MG63 (cell line): ENCODE measurements at regions not wholly inside any gene's neighbourhood (a gene's known extent, or its start where the extent isn't known, plus 50 kb on each side); places are given as distances from the start of the nearest gene placed in this dataset.
"Not testable (repeated sequence)": the region's sequence is repeated elsewhere in the genome, so short reads cannot be mapped to it uniquely, and the experiment has no call there.

Experiments
- DNase-seq: peaks from one replicate; pipeline ENCODE4 v3.0.0-alpha.2; 2020
- H3K27me3 ChIP-seq: fragments of 250-450 bp; sonication (Bioruptor Pico); 2 replicates; pipeline ENCODE4 v1.5.1; 2020; ENCODE audit warnings: mild to moderate bottlenecking, moderate library complexity
- H3K36me3 ChIP-seq: fragments of 250-450 bp; sonication (Bioruptor Pico); 2 replicates; pipeline ENCODE4 v1.5.1; 2020; ENCODE audit warnings: mild to moderate bottlenecking, moderate library complexity
- H3K4me3 ChIP-seq: fragments of 250-450 bp; sonication (Bioruptor Pico); 2 replicates; pipeline ENCODE4 v1.5.1; 2020; ENCODE audit warnings: mild to moderate bottlenecking, moderate library complexity
- H3K9me3 ChIP-seq: fragments of 250-450 bp; sonication (Bioruptor Pico); 2 replicates; pipeline ENCODE4 v1.5.1; 2020; ENCODE audit warnings: mild to moderate bottlenecking, moderate library complexity

DNA sequence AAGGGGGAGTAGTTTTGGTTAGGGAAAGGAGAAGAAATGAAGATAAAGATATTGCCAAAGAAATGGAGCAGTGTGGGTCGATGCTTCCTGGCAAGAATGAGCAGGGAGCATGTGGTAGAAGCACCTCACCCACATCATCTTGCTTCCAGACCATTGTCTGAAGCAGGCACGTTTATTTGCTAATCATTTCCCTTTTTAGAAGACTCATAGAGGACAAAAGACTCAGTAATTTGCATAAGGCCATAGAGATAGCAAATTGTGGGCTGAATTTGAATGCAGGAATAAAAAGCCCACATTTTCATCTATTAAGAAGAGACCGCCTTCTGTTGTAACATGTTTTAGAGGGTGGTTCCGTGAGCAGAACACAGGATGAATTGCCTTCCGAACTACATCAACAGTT, 275.2 kb upstream of the FAT4 start:
- Histone ChIP-seq H3K27me3 (no peaks in the 10 kb centered on the region), H3K4me3 (no peak overlapping the region), H3K9me3 (no peaks in the 10 kb centered on the region), H3K36me3 (no peaks in the 10 kb centered on the region)
- DNase-seq, result no peak

DNA sequence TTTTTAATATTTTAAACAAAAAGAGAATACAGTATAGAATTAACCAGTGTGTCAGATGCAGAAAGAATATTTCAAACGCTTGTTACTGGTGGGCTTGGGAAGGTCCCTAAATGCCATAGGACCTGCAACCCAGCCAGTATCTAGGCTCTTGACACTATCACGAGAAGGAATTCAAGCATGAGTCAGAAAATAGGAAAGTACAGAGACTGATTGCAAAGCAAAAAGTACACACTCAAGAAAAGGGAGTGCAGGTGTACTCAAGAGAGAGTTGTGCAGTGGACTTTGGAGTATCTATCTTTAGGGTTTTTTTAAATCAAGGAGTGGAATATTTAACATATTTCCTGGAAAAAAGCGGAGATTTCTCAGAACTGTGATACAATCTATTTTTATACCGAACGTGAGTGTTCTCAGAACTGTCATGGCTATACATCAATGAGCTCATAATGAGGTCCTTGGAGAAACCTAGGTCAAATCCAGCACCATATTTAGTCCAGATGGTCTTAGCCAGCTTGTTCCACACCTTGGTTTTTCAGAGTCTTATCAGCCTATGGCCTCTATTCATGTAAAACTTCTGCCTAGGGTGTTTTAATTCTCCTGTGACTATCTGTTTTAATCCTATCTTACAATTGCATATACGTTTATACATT, 291.8 kb upstream of the FAT4 start:
- peaks cover 2% of the 10 kb centered on the region; the same call in 1 of the 2 replicates for H3K9me3 ChIP-seq
- no peak for DNase-seq
- no peaks in the 10 kb centered on the region for H3K36me3 ChIP-seq
- no peak overlapping the region for H3K4me3 ChIP-seq
- no peaks in the 10 kb centered on the region for H3K27me3 ChIP-seq

DNA sequence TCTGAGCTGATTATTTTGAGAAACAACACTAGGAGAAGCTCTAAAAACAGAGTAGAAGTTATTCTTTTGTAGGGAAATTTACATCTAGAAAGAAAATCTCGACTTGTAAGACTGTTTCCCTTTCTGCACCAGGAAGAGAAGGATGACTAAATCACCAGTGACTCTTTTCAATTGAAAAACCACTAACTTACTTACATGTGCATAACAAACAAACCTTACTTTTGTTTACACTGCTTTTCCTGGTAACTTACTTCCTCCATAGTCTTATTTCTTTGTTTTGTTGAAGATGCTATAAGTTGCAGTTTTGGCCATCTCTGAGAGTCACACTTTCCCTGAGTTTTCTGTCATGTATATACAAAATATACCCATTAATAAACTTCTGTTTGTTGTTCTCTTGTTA, 293.6 kb upstream of the FAT4 start:
- H3K36me3 ChIP-seq, result no peaks in the 10 kb centered on the region
- no peak overlapping the region for H3K4me3 ChIP-seq
- no peaks in the 10 kb centered on the region for H3K27me3 ChIP-seq
- H3K9me3 ChIP-seq, result peaks cover 2% of the 10 kb centered on the region; the same call in 1 of the 2 replicates
- DNase-seq, result no peak

DNA sequence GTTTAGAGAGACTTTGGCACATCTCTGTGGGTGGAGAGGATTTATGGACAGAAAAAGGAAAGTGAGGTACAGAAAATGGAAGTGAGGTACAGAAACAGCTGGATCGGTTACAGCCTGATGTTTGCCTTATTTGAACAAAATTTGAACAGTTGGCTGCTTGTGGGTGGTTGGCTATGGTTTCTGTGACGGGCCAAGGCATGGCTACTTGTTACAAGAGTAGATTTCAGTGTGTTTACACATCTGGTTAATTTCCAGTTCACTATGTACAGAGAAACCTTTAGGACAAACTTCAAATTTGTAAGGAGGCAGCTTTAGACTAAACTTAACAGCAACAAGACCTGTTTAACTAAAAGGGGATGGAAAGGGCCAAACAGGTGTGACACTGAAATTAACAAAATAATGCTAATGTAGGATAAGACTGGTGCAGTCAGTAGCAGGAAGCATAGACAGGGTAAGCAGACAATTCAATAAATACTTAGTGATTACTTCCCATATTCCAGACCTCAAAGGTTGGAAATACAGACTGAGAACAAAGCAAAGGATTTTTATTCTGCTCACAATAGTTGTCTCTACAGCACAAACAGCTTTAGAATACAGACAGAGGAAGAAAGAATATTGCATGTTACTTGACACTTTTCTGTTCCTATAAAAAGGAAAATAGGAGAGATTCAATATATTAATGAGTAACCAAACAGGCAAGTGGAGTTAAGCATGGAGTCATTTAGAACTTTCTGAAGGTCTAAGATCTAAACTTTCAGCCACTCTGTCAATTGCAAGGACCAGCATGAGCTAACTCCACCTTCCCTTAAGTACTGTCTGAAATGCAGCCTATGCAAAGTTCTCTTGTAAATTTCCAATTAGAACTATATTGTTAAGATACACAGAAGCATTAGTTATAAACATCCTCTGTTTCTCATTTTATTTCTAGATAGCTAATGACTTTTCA, 294.4 kb upstream of the FAT4 start:
- Histone ChIP-seq H3K27me3 (no peaks in the 10 kb centered on the region), H3K4me3 (no peak overlapping the region), H3K9me3 (peaks cover 2% of the 10 kb centered on the region; the same call in 1 of the 2 replicates), H3K36me3 (no peaks in the 10 kb centered on the region)
- DNase-seq, result no peak

DNA sequence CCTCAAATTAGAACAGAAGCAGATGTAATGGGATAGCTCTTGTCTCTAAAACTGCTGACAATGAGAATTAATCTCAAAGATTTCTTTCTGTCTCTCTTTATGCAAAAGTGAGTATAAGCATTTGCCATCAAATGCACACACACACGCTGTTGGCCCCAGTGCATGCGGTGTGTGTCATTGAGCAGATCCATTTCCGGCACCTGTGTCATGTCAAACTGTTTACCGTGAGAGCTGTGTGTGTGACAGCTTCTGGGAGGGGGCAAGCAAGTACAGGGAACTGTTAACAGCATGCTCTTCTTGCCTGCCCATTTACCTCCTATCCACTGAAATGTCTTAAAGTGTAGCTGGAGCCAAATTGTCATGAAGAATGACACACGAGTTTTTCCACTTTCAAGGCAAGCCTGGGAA, 297.9 kb upstream of the FAT4 start:
- DNase-seq, result no peak
- Histone ChIP-seq H3K4me3 (no peak overlapping the region), H3K27me3 (no peaks in the 10 kb centered on the region), H3K9me3 (peaks cover 2% of the 10 kb centered on the region; the same call in 1 of the 2 replicates), H3K36me3 (no peaks in the 10 kb centered on the region)

DNA sequence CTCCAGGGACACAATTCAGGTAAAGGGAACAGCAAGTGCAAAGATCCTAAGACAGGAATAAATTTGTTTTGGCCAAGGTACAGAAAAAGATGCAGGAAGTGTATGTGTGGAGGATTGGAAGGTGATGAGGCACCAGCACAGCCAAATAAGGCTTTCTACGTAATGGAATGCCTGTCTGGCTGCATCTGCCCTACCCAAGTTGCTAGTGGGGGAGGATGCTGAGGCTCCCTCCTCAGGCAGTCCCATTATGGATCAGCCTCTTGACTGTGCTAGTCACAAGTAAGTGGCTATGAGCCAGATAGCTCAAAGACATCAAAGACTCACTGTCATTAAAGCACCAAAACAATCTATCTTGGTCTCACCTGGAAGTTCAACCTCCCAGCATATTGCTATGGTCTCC, 300.9 kb upstream of the FAT4 start:
- Histone ChIP-seq H3K9me3 (no peaks in the 10 kb centered on the region), H3K4me3 (no peak overlapping the region), H3K36me3 (no peaks in the 10 kb centered on the region), H3K27me3 (no peaks in the 10 kb centered on the region)
- DNase-seq, result no peak

GRCh38 chr4:125011646-125012045, 299.1 kb upstream of the ANKRD50 start:
- no peak for DNase-seq
- Histone ChIP-seq H3K9me3 (peaks cover 5% of the 10 kb centered on the region), H3K27me3 (no peaks in the 10 kb centered on the region)

DNA sequence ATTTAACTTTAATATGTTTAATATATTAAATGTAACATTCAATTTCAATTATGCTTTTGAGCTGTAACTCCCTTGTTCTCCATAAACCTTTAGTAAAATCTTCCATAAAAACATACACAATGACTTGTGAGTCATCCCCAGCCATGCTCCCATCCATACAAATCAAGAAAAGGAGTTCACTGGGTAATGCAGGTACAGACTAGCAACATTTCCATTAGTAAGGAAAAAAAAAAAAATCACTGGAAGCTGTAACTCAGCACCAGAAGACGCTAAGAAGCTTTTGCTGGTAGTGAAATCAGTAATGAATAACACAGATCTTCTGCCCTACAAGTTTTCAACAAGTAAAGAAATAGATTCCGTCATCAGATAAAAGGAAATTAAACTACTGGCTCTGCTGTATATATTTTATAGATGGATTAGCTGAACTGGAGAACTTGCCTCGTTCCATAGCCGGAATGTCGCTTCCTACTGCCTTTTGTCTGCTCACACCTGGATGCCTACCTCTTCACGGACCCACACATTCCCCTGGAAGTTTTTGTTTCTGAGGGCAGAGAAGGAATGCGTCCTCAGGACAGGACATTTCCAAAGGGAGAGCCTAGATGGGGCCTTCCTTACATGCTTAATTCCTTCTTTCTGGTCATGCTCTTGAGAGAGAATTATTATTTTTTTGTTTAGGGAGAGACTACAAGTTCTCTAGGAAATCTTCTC, 298.4 kb upstream of the ANKRD50 start:
- no peaks in the 10 kb centered on the region for H3K27me3 ChIP-seq
- H3K36me3 ChIP-seq, result no peaks in the 10 kb centered on the region
- DNase-seq, result no peak
- H3K4me3 ChIP-seq, result no peak overlapping the region
- peaks cover 9% of the 10 kb centered on the region for H3K9me3 ChIP-seq

More at GRCh38 chr4:125011646-125012045, 299.1 kb upstream of the ANKRD50 start:
- Histone ChIP-seq H3K36me3 (no peaks in the 10 kb centered on the region), H3K4me3 (no peak overlapping the region)

DNA sequence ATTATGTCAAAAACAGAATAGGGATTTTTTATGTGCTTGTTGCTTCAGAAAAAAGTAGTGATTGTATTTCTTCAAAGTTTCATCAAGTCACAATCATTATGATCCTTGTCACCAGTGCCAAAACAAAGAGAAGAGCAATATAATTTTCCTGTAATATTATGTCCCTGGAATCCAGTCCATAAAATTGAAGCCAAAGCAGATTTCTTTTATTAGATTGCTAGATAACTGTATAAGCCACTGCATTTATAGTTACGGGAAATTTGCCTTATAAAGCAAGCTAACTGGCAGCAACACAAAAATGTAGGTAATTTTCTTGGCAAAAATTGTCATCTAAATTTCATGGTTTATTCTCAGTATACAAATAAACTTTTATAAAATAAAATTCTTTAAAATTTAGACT, 296.1 kb upstream of the ANKRD50 start:
- DNase-seq, result no peak
- H3K36me3 ChIP-seq, result no peaks in the 10 kb centered on the region
- no peak overlapping the region for H3K4me3 ChIP-seq
- no peaks in the 10 kb centered on the region for H3K27me3 ChIP-seq
- H3K9me3 ChIP-seq, result peaks cover 9% of the 10 kb centered on the region

DNA sequence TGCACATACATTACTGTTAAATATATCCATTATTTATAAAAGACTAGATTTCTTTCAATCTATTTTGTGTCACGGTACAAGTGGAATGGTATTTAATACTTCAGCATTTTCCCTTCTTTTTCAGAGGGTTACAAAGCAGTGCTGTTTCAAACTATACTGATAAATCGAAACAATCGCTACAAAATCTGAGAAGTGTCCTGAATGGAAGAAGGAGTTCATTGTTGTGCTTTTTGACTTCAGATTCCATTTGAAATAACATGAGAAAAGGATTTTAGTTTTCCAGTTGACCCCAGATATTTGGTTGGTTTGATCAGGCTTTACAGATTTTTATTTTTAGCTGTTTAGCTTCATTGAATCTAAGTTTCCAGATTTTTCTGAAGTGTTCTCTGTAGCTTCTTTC, 292.1 kb upstream of the ANKRD50 start:
- Histone ChIP-seq H3K9me3 (peaks cover 9% of the 10 kb centered on the region), H3K27me3 (no peaks in the 10 kb centered on the region), H3K4me3 (no peak overlapping the region), H3K36me3 (no peaks in the 10 kb centered on the region)
- no peak for DNase-seq

- H3K4me3 ChIP-seq, result no peak overlapping the region
- H3K9me3 ChIP-seq, result peaks cover 9% of the 10 kb centered on the region
- H3K36me3 ChIP-seq, result no peaks in the 10 kb centered on the region
- DNase-seq, result no peak
- H3K27me3 ChIP-seq, result no peaks in the 10 kb centered on the region
Measured at GRCh38 chr4:125003840-125004239, 291.3 kb upstream of the ANKRD50 start.

GRCh38 chr4:124997991-124998390, 285.5 kb upstream of the ANKRD50 start:
- H3K36me3 ChIP-seq, result no peaks in the 10 kb centered on the region
- no peak for DNase-seq
- H3K9me3 ChIP-seq, result no peaks in the 10 kb centered on the region
- no peak overlapping the region for H3K4me3 ChIP-seq
- H3K27me3 ChIP-seq, result no peaks in the 10 kb centered on the region

GRCh38 chr4:124997124-124997523, 284.6 kb upstream of the ANKRD50 start:
- DNase-seq, result no peak
- Histone ChIP-seq H3K9me3 (no peaks in the 10 kb centered on the region), H3K4me3 (no peak overlapping the region), H3K27me3 (no peaks in the 10 kb centered on the region), H3K36me3 (no peaks in the 10 kb centered on the region)

DNA sequence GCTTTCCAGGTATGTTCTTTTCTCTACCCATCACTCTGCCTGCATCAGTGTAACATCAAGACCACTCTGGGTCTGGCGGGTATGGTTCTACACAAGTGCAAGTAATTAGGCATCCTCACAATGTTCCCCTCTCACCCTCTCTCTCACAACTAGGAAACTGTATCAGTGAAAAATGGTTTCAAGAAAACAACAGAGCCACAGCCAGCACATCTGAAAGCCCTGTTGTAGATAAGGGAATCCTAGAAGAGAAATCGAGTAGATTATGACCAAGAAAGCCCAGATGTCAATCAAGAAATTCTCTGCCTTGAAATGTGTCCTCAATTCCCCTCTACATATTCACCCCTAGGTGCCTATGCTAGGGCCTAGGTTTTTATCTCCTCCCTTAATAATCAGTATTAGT, 281.3 kb upstream of the ANKRD50 start:
- Histone ChIP-seq H3K36me3 (no peaks in the 10 kb centered on the region), H3K4me3 (no peak overlapping the region), H3K9me3 (no peaks in the 10 kb centered on the region), H3K27me3 (no peaks in the 10 kb centered on the region)
- DNase-seq, result no peak

- DNase-seq, result no peak
- Histone ChIP-seq H3K36me3 (no peaks in the 10 kb centered on the region), H3K4me3 (no peak overlapping the region), H3K9me3 (no peaks in the 10 kb centered on the region), H3K27me3 (no peaks in the 10 kb centered on the region)
Measured at GRCh38 chr4:124990398-124990797, 277.9 kb upstream of the ANKRD50 start.

DNA sequence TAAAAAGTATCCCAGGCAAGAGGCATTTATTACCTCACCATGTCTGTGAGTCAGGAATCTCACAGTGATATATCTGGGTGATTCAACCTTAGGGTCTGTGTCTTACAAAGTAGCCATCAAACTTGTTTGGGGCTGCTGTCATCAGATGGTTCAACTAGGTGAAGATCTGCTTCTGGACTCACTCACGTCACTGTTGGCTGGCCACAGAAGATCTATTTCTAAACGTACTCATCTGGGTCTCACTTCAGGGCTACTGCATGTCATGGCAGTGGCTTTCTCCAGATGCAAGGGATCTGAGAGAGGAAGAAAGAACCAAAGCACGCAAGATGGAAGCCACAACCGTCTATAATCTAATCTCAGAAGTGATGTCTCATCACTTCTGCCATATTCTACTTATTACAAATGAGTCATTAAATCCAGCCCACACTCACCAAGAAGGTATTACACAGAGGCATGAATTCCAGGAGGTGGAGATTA, 267.8 kb upstream of the ANKRD50 start:
- H3K4me3 ChIP-seq, result no peak overlapping the region
- DNase-seq, result no peak

GRCh38 chr4:124978536-124978935, 266.0 kb upstream of the ANKRD50 start:
- H3K27me3 ChIP-seq, H3K4me3 ChIP-seq, H3K9me3 ChIP-seq, H3K36me3 ChIP-seq, DNase-seq: not testable (repeated sequence)

More for the DNA sequence above, 267.8 kb upstream of the ANKRD50 start:
- Histone ChIP-seq H3K27me3 (no peaks in the 10 kb centered on the region), H3K9me3 (no peaks in the 10 kb centered on the region), H3K36me3 (no peaks in the 10 kb centered on the region)
